ENCODE measurements at regions not wholly inside any gene's neighbourhood (a gene's known extent, or its start where the extent isn't known, plus 50 kb on each side); places are given as distances from the start of the nearest gene placed in this dataset.

GRCh38 chr20:48205786-48206185 is 420.5 kb upstream of the SULF2 start:
- no peak for ATAC-seq
- 84 to 91% methylated on average over 7 of the region's 7 CpGs for WGBS, 2 donors
- no peak for TF ChIP-seq CTCF (IDR thresholded peaks at IDR 0.05)
- Histone ChIP-seq H3K36me3 (no peaks in the 10 kb centered on the region), H3K4me1 (no peaks in the 10 kb centered on the region), H3K27me3 (no peaks in the 10 kb centered on the region), H3K27ac (no peak overlapping the region), H3K4me3 (no peak overlapping the region), H3K9me3 (no peaks in the 10 kb centered on the region)
- intact Hi-C loops (cut with DNase I), result no loop called here
- FAIRE-seq, result no peak
- DNase-seq, result no peak

GRCh38 chr20:48205281-48205782 is 420.1 kb upstream of the SULF2 start:
- no peak for FAIRE-seq
- WGBS, 2 donors, result 45 to 60% methylated on average over 5 of the region's 5 CpGs

GRCh38 chr20:48204499-48204898 is 419.2 kb upstream of the SULF2 start:
- Histone ChIP-seq H3K4me3 (no peak overlapping the region), H3K9me3 (no peaks in the 10 kb centered on the region), H3K36me3 (no peaks in the 10 kb centered on the region), H3K27me3 (no peaks in the 10 kb centered on the region), H3K27ac (no peak overlapping the region), H3K4me1 (no peaks in the 10 kb centered on the region)
- ATAC-seq (no peak), DNase-seq (no peak), FAIRE-seq (no peak)
- no peak for TF ChIP-seq CTCF (IDR thresholded peaks at IDR 0.05)
- intact Hi-C loops (cut with DNase I), result no loop called here
- 73 to 89% methylated on average over 9 of the region's 9 CpGs for WGBS, 2 donors

More at GRCh38 chr20:48205281-48205782, 420.1 kb upstream of the SULF2 start:
- ATAC-seq, result no peak
- Histone ChIP-seq H3K9me3 (no peaks in the 10 kb centered on the region), H3K4me1 (no peaks in the 10 kb centered on the region), H3K4me3 (no peak overlapping the region), H3K27me3 (no peaks in the 10 kb centered on the region), H3K27ac (no peak overlapping the region), H3K36me3 (no peaks in the 10 kb centered on the region)
- no peak for DNase-seq
- intact Hi-C loops (cut with DNase I), result no loop called here
- no peak for TF ChIP-seq CTCF (IDR thresholded peaks at IDR 0.05)

- TF ChIP-seq CTCF (IDR thresholded peaks at IDR 0.05), result no peak
- no peaks in the 10 kb centered on the region for H3K4me1 ChIP-seq
- 39 to 52% methylated on average over 6 of the region's 6 CpGs for WGBS, 2 donors
- H3K36me3 ChIP-seq, result no peaks in the 10 kb centered on the region
- intact Hi-C loops (cut with DNase I), result no loop called here
- H3K9me3 ChIP-seq, result no peaks in the 10 kb centered on the region
- no peak for DNase-seq
- no peak for FAIRE-seq
- no peak overlapping the region for H3K4me3 ChIP-seq
- H3K27ac ChIP-seq, result no peak overlapping the region
- H3K27me3 ChIP-seq, result no peaks in the 10 kb centered on the region
- no peak for ATAC-seq
Observed at GRCh38 chr20:48203252-48203651, 418.0 kb upstream of the SULF2 start.

GRCh38 chr20:48202334-48203113 is 417.2 kb upstream of the SULF2 start:
- WGBS, 2 donors, result 62 to 70% methylated on average over 19 of the region's 19 CpGs
- no peak for FAIRE-seq
- ATAC-seq, result no peak

More at GRCh38 chr20:48202334-48203113, 417.2 kb upstream of the SULF2 start:
- Histone ChIP-seq H3K4me3 (no peak overlapping the region), H3K27me3 (no peaks in the 10 kb centered on the region), H3K36me3 (no peaks in the 10 kb centered on the region), H3K27ac (no peak overlapping the region), H3K4me1 (no peaks in the 10 kb centered on the region), H3K9me3 (no peaks in the 10 kb centered on the region)
- intact Hi-C loops (cut with DNase I), result no loop called here
- no peak for TF ChIP-seq CTCF (IDR thresholded peaks at IDR 0.05)
- no peak for DNase-seq
